GM12878 (cell line): ENCODE measurements at regions not wholly inside any gene's neighbourhood (a gene's known extent, or its start where the extent isn't known, plus 50 kb on each side); places are given as distances from the start of the nearest gene placed in this dataset.

Experiments
- ATAC-seq: fragments of 200-7000 bp; cut with Tn5 transposase; 3 replicates; pipeline ENCODE4 v1.9.1; 2020; ENCODE audit warnings: mild to moderate bottlenecking, moderate library complexity
- BruUV-seq: library from RNA; stranded (reverse); fragments of 400-500 nt; replicated peaks from 2 replicates; lab custom pipeline; 2021; lab: Mats Ljungman, UMichigan
- CTCF ChIA-PET: fragments of 300-600 bp; sonication (Branson Sonifier 250); formaldehyde crosslinking; extraction: SDS; loops from one replicate; lab custom pipeline; 2021; ENCODE audit warnings: inconsistent platforms; lab: Yijun Ruan, JAX
- POLR2A ChIA-PET: fragments of 350-600 bp; formaldehyde crosslinking; extraction: SDS; loops from one replicate; lab custom pipeline; 2021; ENCODE audit warnings: inconsistent platforms; lab: Charles Lee
- RAD21 ChIA-PET: fragments of 300-600 bp; sonication (Branson Sonifier 250); formaldehyde crosslinking; loops from one replicate; lab custom pipeline; 2023; ENCODE audit warnings: antibody characterized with exemption; ENCODE audit not compliant: unreplicated experiment; lab: Charles Lee
- SMC1A ChIA-PET: fragments of 300-600 bp; sonication (Branson Sonifier 250); formaldehyde crosslinking; loops from one replicate; lab custom pipeline; 2023; ENCODE audit not compliant: unreplicated experiment, uncharacterized antibody; lab: Charles Lee
- DNase-seq: peaks from one replicate; pipeline ENCODE4 v3.0.0-alpha.2; 2011; ENCODE audit warnings: low read depth, low spot score
- FAIRE-seq: peaks from 3 replicates; lab custom pipeline; 2011; peaks lifted over from hg19 to GRCh38; lab: Jason Lieb, UNC
- H2AFZ ChIP-seq: 2 replicates; pipeline ENCODE4 v1.6.0; 2011; ENCODE audit warnings: low read depth, low read length, control low read depth; ENCODE audit not compliant: control insufficient read depth
- H3K27ac ChIP-seq: 2 replicates; pipeline ENCODE4 v1.5.1; 2011; ENCODE audit warnings: control low read depth; ENCODE audit not compliant: control insufficient read depth, insufficient read depth
- H3K27me3 ChIP-seq, 2 experiments: replicated peaks in 1 of 2; 2 replicates each; pipeline versions ENCODE4 v1.6.0 to v1.6.1; 2011; ENCODE audit warnings: low read length in 1 of 2; ENCODE audit not compliant: control insufficient read depth in 2 of 2, insufficient read depth in 2 of 2
- H3K36me3 ChIP-seq, 2 experiments: 2 replicates each; pipeline ENCODE4 v1.5.1; 2011; ENCODE audit warnings: low read length in 1 of 2; ENCODE audit not compliant: control insufficient read depth in 2 of 2, insufficient read depth in 2 of 2
- H3K4me1 ChIP-seq: 2 replicates; pipeline ENCODE4 v1.6.1; 2011; ENCODE audit warnings: mild to moderate bottlenecking, low read length, moderate library complexity, mixed read lengths; ENCODE audit not compliant: control insufficient read depth, insufficient read depth
- H3K4me2 ChIP-seq: 2 replicates; pipeline ENCODE4 v1.6.0; 2011; ENCODE audit warnings: control low read depth; ENCODE audit not compliant: control insufficient read depth, insufficient read depth
- H3K4me3 ChIP-seq: fragments of 200-600 bp; sonication (generic); 2 replicates; pipeline ENCODE4 v1.5.1; 2016
- H3K79me2 ChIP-seq: 2 replicates; pipeline ENCODE4 v1.6.0; 2011; ENCODE audit warnings: low read length; ENCODE audit not compliant: control insufficient read depth, insufficient read depth
- H3K9ac ChIP-seq: 2 replicates; pipeline ENCODE4 v1.8.0; 2011; ENCODE audit warnings: low read length, control low read depth, mixed read lengths; ENCODE audit not compliant: control insufficient read depth, insufficient read depth
- H3K9me3 ChIP-seq: replicated peaks from 3 replicates; pipeline ENCODE4 v1.5.1; 2011; ENCODE audit warnings: mild to moderate bottlenecking, low read length; ENCODE audit not compliant: control insufficient read depth, insufficient read depth
- H4K20me1 ChIP-seq: 2 replicates; pipeline ENCODE4 v1.6.0; 2011; ENCODE audit not compliant: control insufficient read depth, insufficient read depth
- ATF7 ChIP-seq: fragments of 450-650 bp; IDR thresholded peaks from 2 replicates; pipeline ENCODE4 v1.6.1; 2016; ENCODE audit warnings: low read depth, mild to moderate bottlenecking
- CBFB ChIP-seq: IDR thresholded peaks from 2 replicates; pipeline ENCODE4 v1.6.1; 2016; ENCODE audit warnings: antibody characterized with exemption, low read depth
- E4F1 ChIP-seq: fragments of 450-650 bp; IDR thresholded peaks from 2 replicates; pipeline ENCODE4 v1.6.1; 2018; ENCODE audit warnings: borderline replicate concordance, mild to moderate bottlenecking; ENCODE audit not compliant: partially characterized antibody
- ETV6 ChIP-seq, 2 experiments: fragments of 450-650 bp in 1 of 2; IDR thresholded peaks in 1 of 2; conservative IDR thresholded peaks in 1 of 2; 2 replicates each; pipeline ENCODE4 v1.6.1; 2014; ENCODE audit warnings: antibody characterized with exemption in 1 of 2, borderline replicate concordance in 1 of 2, low read depth in 1 of 2, mild to moderate bottlenecking in 1 of 2, moderate library complexity in 1 of 2
- JUND ChIP-seq: IDR thresholded peaks from 2 replicates; pipeline ENCODE4 v1.6.1; 2012; ENCODE audit warnings: low read depth, mild to moderate bottlenecking, low read length, improper control_type of control experiment, moderate library complexity
- NBN ChIP-seq: fragments of 450-650 bp; IDR thresholded peaks from 2 replicates; pipeline ENCODE4 v1.6.1; 2016
- NFYB ChIP-seq: IDR thresholded peaks from 2 replicates; pipeline ENCODE4 v1.6.1; 2011; ENCODE audit warnings: low read depth, mild to moderate bottlenecking, low read length, improper control_type of control experiment, moderate library complexity; ENCODE audit not compliant: insufficient read depth
- PML ChIP-seq: IDR thresholded peaks from 2 replicates; pipeline ENCODE4 v1.6.1; 2012; ENCODE audit warnings: low read length, inconsistent platforms
- POLR2A ChIP-seq: IDR thresholded peaks from 2 replicates; pipeline ENCODE4 v1.6.1; 2011; ENCODE audit warnings: low read depth, mild to moderate bottlenecking, low read length
- POLR2AphosphoS5 ChIP-seq: IDR thresholded peaks from 2 replicates; pipeline ENCODE4 v1.6.1; 2011; ENCODE audit warnings: mild to moderate bottlenecking, low read length, inconsistent platforms
- POU2F2 ChIP-seq: IDR thresholded peaks from 3 replicates; pipeline ENCODE4 v1.6.1; 2011; ENCODE audit warnings: low read depth, mild to moderate bottlenecking, low read length, borderline replicate concordance
- RAD21 ChIP-seq: IDR thresholded peaks from 2 replicates; pipeline ENCODE4 v1.6.1; 2011; ENCODE audit warnings: mild to moderate bottlenecking, low read depth, low read length, moderate library complexity; ENCODE audit not compliant: insufficient read depth
- SMARCA5 ChIP-seq: fragments of 450-650 bp; IDR thresholded peaks from 2 replicates; pipeline ENCODE4 v1.6.1; 2017; ENCODE audit warnings: mild to moderate bottlenecking
- STAT1 ChIP-seq: fragments of 450-650 bp; conservative IDR thresholded peaks from 2 replicates; pipeline ENCODE4 v1.6.1; 2014; ENCODE audit warnings: antibody characterized with exemption, mild to moderate bottlenecking
- SUPT20H ChIP-seq: IDR thresholded peaks from 2 replicates; pipeline ENCODE4 v1.6.1; 2011; ENCODE audit warnings: low read depth, mild to moderate bottlenecking, low read length, moderate library complexity, borderline replicate concordance; ENCODE audit not compliant: control insufficient read depth
- WGBS: methylation state at CpG from one replicate; pipeline ENCODE4 v1.1.6; 2016; ENCODE audit warnings: low lambda C conversion rate; ENCODE audit not compliant: insufficient replicate concordance, insufficient coverage; ENCODE audit errors: missing lambda C conversion rate; 5-methylcytosine and 5-hydroxymethylcytosine counted together
- in situ Hi-C: fragments of 300-500 bp; cut with MboI; formaldehyde crosslinking; loops from 9 replicates; pipeline ENCODE4 v1.14.3; 2018; ENCODE audit warnings: mixed read lengths
- intact Hi-C: fragments of 100-400 bp; cut with micrococcal nuclease; formaldehyde crosslinking; loops from one replicate; pipeline ENCODE4 v1.14.2; 2022; ENCODE audit not compliant: unreplicated experiment
- TF ChIP-seq, protein P1 (sequence below): IDR thresholded peaks from 2 replicates; pipeline ENCODE4 v1.6.1; 2012; ENCODE audit warnings: low read depth, low read length, improper control_type of control experiment

GRCh38 chr3:35849496-35849895 is 210.2 kb downstream of the ARPP21 start:
- BruUV-seq = no TSS peak
- H3K27me3 ChIP-seq = no peaks in the 10 kb centered on the region
- H3K4me3 ChIP-seq = no peak overlapping the region
- WGBS = 49% methylated on average over 4 of the region's 4 CpGs
- ChIA-PET CTCF (no interaction called here), RAD21 (no interaction called here), SMC1A (no interaction called here), POLR2A (no interaction called here)
- H2AFZ ChIP-seq = no peak overlapping the region
- in situ Hi-C loops (no loop called here), intact Hi-C loops (no loop called here)
- ATAC-seq (no peak), FAIRE-seq (peak; percentile 13), DNase-seq (no peak)
- no peaks in the 10 kb centered on the region for H4K20me1 ChIP-seq
- H3K27ac ChIP-seq = no peak overlapping the region
- H3K4me1 ChIP-seq = no peaks in the 10 kb centered on the region
- no peaks in the 10 kb centered on the region for H3K36me3 ChIP-seq
- H3K79me2 ChIP-seq = no peaks in the 10 kb centered on the region
- no peak overlapping the region for H3K9ac ChIP-seq
- H3K9me3 ChIP-seq = no peaks in the 10 kb centered on the region
- H3K4me2 ChIP-seq = no peak overlapping the region
- TF ChIP-seq STAT1 (no peak), JUND (no peak), PML (no peak), SUPT20H (no peak), POLR2A (no peak), POU2F2 (no peak)
- TF ChIP-seq, all 136 proteins: peak for 0

DNA sequence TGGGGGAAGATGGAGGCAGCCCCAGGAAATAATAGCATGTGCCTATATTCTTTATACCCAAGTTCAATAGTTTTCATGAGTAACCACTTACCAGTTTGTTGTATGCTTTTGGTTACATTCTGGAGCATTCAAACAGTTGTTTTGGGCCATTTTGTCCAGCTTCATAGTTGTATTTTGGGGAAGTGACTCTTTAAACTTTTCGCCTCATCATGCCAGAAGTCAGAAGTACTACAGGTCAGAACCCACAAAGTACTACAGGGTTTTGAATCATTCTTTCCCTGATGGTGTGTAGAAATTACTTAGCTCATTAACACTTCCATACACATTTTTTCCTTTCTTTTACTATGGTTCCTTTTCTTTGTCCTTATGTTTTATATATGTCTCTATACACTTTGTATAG is 210.6 kb downstream of the ARPP21 start:
- WGBS = 72% methylated on average over 1 of the region's 1 CpG
- no peak overlapping the region for H2AFZ ChIP-seq
- TF ChIP-seq NBN = no peak
- no peak for TF ChIP-seq SMARCA5
- no peak for TF ChIP-seq RAD21
- no peak for TF ChIP-seq CBFB
- TF ChIP-seq, protein P1, sequence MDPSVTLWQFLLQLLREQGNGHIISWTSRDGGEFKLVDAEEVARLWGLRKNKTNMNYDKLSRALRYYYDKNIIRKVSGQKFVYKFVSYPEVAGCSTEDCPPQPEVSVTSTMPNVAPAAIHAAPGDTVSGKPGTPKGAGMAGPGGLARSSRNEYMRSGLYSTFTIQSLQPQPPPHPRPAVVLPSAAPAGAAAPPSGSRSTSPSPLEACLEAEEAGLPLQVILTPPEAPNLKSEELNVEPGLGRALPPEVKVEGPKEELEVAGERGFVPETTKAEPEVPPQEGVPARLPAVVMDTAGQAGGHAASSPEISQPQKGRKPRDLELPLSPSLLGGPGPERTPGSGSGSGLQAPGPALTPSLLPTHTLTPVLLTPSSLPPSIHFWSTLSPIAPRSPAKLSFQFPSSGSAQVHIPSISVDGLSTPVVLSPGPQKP = no peak
- no peak for TF ChIP-seq ATF7
- TF ChIP-seq POLR2AphosphoS5 = no peak
- no peak for TF ChIP-seq E4F1
- no peak for TF ChIP-seq NFYB
- TF ChIP-seq ETV6 (conservative IDR thresholded peaks at IDR 0.05 in 1 of 2, IDR thresholded peaks at IDR 0.05 in 1 of 2; ENCODE audit: borderline replicate concordance in 1 of 2, low read depth in 1 of 2) = no peak

More for the DNA sequence above, 210.6 kb downstream of the ARPP21 start:
- ATAC-seq = no peak
- Histone ChIP-seq H3K27ac (no peak overlapping the region), H3K4me2 (no peak overlapping the region), H4K20me1 (no peaks in the 10 kb centered on the region), H3K27me3 (no peaks in the 10 kb centered on the region), H3K4me1 (no peaks in the 10 kb centered on the region), H3K79me2 (no peaks in the 10 kb centered on the region), H3K9me3 (no peaks in the 10 kb centered on the region), H3K9ac (no peak overlapping the region), H3K4me3 (no peak overlapping the region), H3K36me3 (no peaks in the 10 kb centered on the region)
- BruUV-seq = no TSS peak
- in situ Hi-C loops = no loop called here
- SMC1A ChIA-PET = no interaction called here
- no peak for DNase-seq
- intact Hi-C loops = no loop called here
- CTCF ChIA-PET = no interaction called here
- FAIRE-seq = no peak
- POLR2A ChIA-PET = no interaction called here
- RAD21 ChIA-PET = interaction anchor here (0.6 kb wide), 1 partner anchor 850 kb away, joined by 3 read pairs; no protein-coding TSS in a partner anchor
